Adipocyte (in vitro differentiated cells): ENCODE measurements at regions not wholly inside any gene's neighbourhood (a gene's known extent, or its start where the extent isn't known, plus 50 kb on each side); places are given as distances from the start of the nearest gene placed in this dataset.
"Not testable (repeated sequence)": the region's sequence is repeated elsewhere in the genome, so short reads cannot be mapped to it uniquely, and the experiment has no call there.

Source experiments
- DNase-seq: peaks from one replicate; pipeline ENCODE4 v3.0.0-alpha.2; 2015; ENCODE audit warnings: low read depth
- H3K27me3 ChIP-seq: replicated peaks from 2 replicates; pipeline ENCODE4 v1.7.0; 2013; ENCODE audit warnings: mild to moderate bottlenecking, low read length, moderate library complexity; ENCODE audit not compliant: control insufficient read depth, insufficient read depth
- H3K36me3 ChIP-seq: 2 replicates; pipeline ENCODE4 v1.7.0; 2013; ENCODE audit warnings: low read length, mild to moderate bottlenecking, moderate library complexity; ENCODE audit not compliant: control insufficient read depth, insufficient read depth, severe bottlenecking
- H3K4me1 ChIP-seq: 2 replicates; pipeline ENCODE4 v1.7.0; 2013; ENCODE audit warnings: mild to moderate bottlenecking, low read length, moderate library complexity; ENCODE audit not compliant: control insufficient read depth, insufficient read depth
- H3K4me3 ChIP-seq: 2 replicates; pipeline ENCODE4 v1.7.0; 2013; ENCODE audit warnings: mild to moderate bottlenecking, low read length, moderate library complexity
- H3K9ac ChIP-seq: 2 replicates; pipeline ENCODE4 v1.7.0; 2013; ENCODE audit warnings: mild to moderate bottlenecking, low read length, moderate library complexity
- H3K9me3 ChIP-seq: 2 replicates; pipeline ENCODE4 v1.7.0; 2013; ENCODE audit warnings: mild to moderate bottlenecking, low read length, moderate library complexity; ENCODE audit not compliant: control insufficient read depth

DNA sequence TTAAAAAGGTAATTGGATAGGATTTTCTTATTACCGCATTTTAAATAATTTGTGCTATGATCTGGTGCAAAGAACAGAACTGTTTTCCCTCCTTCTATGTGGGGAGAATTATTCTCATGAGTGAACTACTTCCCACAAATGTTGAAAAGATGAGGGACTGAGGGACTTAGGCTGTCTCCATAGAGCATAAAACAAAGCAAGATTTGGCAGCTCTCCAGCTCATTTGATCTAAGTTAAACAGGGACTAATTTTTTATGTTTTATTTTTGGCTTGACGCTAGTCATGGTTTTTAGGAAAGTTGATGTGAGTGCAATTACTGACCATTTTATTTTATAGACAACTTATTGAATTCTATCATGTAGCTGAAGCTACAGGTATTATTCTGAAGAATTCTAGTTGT is 362.3 kb downstream of the HLX start:
- Histone ChIP-seq H3K4me1 (no peaks in the 10 kb centered on the region), H3K9me3 (no peaks in the 10 kb centered on the region), H3K4me3 (no peak overlapping the region), H3K36me3 (no peaks in the 10 kb centered on the region), H3K27me3 (no peaks in the 10 kb centered on the region), H3K9ac (no peak overlapping the region)
- DNase-seq, result peak; percentile 12

DNA sequence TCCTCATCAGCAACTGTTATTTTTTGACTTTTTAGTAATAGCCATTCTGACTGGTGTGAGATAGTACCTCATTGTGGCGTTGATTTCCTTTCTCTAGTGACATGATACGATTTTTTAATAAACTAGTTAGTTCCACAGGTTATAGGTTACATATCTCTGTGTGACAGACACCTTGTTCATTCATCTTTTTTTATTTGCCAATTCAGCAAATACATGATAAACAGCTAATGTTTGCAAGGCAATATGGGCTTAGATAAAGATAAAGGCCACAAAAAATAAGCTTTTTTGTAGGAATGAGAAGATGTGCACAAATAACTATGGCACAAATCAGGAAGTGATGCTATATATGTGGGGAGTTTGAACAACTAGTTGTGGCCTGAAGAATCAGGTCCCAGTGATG is 366.8 kb downstream of the HLX start:
- H3K4me1 ChIP-seq, result no peaks in the 10 kb centered on the region
- H3K36me3 ChIP-seq, result no peaks in the 10 kb centered on the region
- H3K4me3 ChIP-seq, result no peak overlapping the region
- DNase-seq, result no peak
- H3K9ac ChIP-seq, result no peak overlapping the region
- H3K27me3 ChIP-seq, result no peaks in the 10 kb centered on the region
- no peaks in the 10 kb centered on the region for H3K9me3 ChIP-seq

GRCh38 chr1:221246628-221247415 is 367.6 kb downstream of the HLX start:
- Histone ChIP-seq H3K27me3 (no peaks in the 10 kb centered on the region), H3K36me3 (no peaks in the 10 kb centered on the region), H3K4me1 (no peaks in the 10 kb centered on the region), H3K9ac (no peak overlapping the region), H3K4me3 (no peak overlapping the region), H3K9me3 (no peaks in the 10 kb centered on the region)
- DNase-seq, result no peak

DNA sequence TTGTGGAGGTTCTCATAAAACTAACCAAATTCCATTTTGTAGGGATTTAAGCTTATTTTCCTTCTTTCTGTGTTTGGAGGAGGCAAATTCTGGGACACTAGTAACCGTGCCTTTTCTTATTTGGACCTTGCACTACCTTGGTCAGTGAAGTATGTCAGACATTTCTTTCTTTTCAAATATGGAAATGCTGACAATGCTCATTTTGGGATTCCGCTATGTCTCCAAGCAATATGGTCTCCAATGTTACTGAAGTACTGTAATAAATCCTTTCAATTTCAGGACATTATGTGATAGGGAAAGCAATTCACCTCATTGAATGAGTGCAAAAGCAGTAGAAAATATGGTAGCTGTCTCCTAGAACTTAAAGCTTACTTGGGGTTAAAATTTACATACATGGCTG is 372.3 kb downstream of the HLX start:
- Histone ChIP-seq H3K27me3 (no peaks in the 10 kb centered on the region), H3K4me1 (no peaks in the 10 kb centered on the region), H3K9ac (no peak overlapping the region), H3K9me3 (no peaks in the 10 kb centered on the region), H3K4me3 (no peak overlapping the region), H3K36me3 (no peaks in the 10 kb centered on the region)
- DNase-seq, result no peak

DNA sequence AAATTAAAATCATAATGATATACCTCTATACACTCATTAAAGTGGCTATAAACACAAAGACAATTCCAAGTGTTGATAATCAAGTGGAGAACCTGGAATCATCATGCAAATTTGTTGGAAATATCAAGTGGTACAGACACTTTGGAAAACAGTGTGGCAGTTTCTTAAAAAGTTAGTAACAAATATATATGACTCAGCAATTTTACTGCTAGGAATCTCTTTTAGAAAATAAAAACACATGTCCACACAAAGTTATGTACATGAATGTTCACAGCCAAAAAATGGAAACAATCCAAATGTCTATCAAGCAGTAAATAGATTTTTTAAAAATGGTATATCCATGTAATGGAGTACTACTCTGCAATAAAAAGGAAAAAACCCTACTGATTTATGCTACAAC is 375.6 kb downstream of the HLX start:
- no peak for DNase-seq
- Histone ChIP-seq H3K4me3 (no peak overlapping the region), H3K36me3 (no peaks in the 10 kb centered on the region), H3K9me3 (no peaks in the 10 kb centered on the region), H3K4me1 (no peaks in the 10 kb centered on the region), H3K9ac (no peak overlapping the region), H3K27me3 (no peaks in the 10 kb centered on the region)

GRCh38 chr1:221256773-221257172 is 377.5 kb downstream of the HLX start:
- H3K9me3 ChIP-seq, result no peaks in the 10 kb centered on the region
- H3K36me3 ChIP-seq, result no peaks in the 10 kb centered on the region
- no peaks in the 10 kb centered on the region for H3K27me3 ChIP-seq
- H3K4me3 ChIP-seq, result no peak overlapping the region
- H3K4me1 ChIP-seq, result no peaks in the 10 kb centered on the region
- DNase-seq, result no peak
- H3K9ac ChIP-seq, result no peak overlapping the region

DNA sequence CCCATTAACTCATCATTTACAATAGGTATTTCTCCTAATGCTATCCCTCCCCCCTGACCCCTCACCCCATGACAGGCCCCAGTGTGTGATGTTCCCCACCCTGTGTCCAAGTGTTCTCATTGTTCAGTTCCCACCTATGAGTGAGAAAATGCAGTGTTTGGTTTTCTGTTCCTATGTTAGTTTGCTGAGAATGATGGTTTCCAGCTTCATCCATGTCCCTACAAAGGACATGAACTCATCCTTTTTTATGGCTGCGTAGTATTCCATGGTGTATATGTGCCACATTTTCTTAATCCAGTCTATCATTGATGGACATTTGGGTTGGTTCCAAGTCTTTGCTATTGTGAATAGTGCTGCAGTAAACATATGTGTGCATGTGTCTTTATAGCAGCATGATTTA is 378.3 kb downstream of the HLX start:
- not testable (repeated sequence) for H3K9me3 ChIP-seq, DNase-seq, H3K36me3 ChIP-seq, H3K4me3 ChIP-seq, H3K27me3 ChIP-seq, H3K9ac ChIP-seq, H3K4me1 ChIP-seq

DNA sequence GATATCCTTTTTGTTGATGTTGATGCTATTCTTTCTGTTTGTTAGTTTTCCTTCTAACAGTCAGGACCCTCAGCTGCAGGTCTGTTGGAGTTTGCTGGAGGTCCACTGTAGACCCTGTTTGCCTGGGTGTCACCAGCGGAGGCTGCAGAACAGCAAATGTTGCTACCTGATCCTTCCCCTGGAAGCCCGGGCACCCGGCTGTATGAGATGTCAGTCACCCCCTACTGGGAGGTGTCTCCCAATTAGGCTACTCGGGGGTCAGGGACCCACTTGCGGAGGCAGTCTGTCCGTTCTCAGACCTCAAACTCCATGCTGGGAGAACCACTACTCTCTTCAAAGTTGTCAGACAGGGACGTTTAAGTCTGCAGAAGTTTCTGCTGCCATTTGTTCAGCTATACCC is 383.4 kb downstream of the HLX start:
- not testable (repeated sequence) for H3K36me3 ChIP-seq, H3K9me3 ChIP-seq, DNase-seq, H3K4me3 ChIP-seq, H3K9ac ChIP-seq, H3K27me3 ChIP-seq
- peaks cover 18% of the 10 kb centered on the region for H3K4me1 ChIP-seq

DNA sequence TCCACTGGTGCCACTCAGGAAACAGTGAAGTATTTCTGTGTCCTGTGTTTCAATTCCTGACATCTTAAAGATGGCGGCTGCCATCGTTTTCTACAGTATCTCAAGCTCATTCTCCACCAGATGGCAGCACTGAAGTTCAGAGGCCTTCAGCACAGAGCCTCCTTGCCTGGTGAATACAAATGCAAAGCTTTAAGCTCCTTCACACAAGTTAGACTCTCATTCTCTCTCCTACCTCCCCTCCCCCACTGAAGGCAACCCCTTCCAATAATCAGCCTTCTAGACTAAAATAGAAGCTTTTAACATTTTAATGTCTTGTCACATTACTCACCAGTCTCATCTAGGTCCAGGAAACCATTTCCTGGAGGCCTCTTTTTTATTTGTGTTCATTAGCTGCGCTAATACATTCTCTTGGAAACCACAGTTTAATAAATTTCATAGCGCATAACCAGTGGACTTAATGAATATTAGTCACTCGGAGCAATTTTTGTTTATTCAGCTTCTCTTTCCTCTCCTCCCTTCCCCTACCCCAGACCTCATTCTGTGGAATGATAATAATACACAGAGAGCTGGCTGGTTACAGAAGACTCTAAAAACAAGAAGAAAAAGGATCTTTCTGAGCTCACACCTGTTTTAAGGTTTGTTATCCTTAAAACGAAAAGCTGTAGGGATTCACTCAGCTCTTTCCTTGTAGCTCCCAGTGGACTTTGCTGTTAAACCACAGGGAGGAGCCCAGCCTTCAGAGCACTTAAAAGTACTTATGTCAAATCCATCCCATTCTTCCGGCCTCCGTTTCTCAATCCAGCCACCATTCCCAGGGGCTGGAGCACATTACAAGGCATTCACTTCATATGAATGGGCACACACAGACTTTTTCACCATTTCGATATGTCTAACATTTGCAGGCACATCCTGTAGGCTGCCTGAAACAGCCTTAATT is 384.9 kb downstream of the HLX start:
- H3K27me3 ChIP-seq, result no peaks in the 10 kb centered on the region
- H3K9ac ChIP-seq, result peak overlapping the region; percentile 37
- peak; percentile 78 for DNase-seq
- peak overlapping the region; percentile 46 for H3K4me3 ChIP-seq
- no peaks in the 10 kb centered on the region for H3K36me3 ChIP-seq
- H3K9me3 ChIP-seq, result no peaks in the 10 kb centered on the region
- H3K4me1 ChIP-seq, result peaks cover 21% of the 10 kb centered on the region

DNA sequence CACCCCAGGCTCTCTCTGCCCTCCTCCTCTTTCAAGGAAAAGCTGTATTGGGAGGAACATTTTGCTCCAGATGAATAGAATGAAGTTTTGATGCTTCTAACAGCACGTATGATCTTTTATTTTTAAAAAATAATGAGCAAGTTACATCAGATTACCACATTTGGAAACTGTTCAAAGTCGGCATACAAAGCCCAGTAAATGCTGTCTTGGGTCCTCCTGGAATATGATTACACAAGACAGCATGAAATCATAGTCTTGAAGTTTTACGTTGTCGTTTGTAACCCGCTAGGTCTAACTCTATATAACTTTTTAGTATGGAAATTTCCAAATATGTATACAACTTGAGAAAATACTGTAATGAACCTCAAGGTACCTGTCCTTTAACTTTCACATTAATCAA is 385.6 kb downstream of the HLX start:
- Histone ChIP-seq H3K4me3 (peak overlapping the region; percentile 46), H3K36me3 (no peaks in the 10 kb centered on the region), H3K27me3 (no peaks in the 10 kb centered on the region), H3K9me3 (no peaks in the 10 kb centered on the region), H3K9ac (no peak overlapping the region), H3K4me1 (peaks cover 21% of the 10 kb centered on the region)
- no peak for DNase-seq

DNA sequence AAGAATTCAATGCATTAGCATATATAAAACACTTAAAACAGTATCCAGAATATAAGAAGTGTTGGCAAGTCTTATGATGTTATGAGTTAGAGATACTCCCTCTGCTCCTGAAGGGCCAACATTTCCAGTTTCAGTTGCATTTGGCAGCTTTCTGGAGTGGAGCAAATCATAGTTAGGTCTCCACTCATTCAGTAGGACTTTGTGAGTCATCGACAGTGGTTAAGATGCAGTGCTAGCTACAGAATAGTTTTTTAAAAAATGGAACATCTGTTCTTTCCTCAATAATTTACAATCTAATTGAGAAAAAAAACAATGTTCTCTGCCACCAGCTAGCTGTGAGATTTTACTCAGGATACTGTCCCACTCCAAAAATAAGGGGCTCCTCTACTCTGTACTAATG is 389.1 kb downstream of the HLX start:
- peaks cover 21% of the 10 kb centered on the region for H3K4me1 ChIP-seq
- H3K36me3 ChIP-seq, result no peaks in the 10 kb centered on the region
- DNase-seq, result peak; percentile 73
- no peak overlapping the region for H3K4me3 ChIP-seq
- no peak overlapping the region for H3K9ac ChIP-seq
- no peaks in the 10 kb centered on the region for H3K9me3 ChIP-seq
- H3K27me3 ChIP-seq, result no peaks in the 10 kb centered on the region
